Body of pancreas (tissue), 4 donors: ENCODE measurements at regions not wholly inside any gene's neighbourhood (a gene's known extent, or its start where the extent isn't known, plus 50 kb on each side); places are given as distances from the start of the nearest gene placed in this dataset.

Experiments used
- POLR2A ChIP-seq, 3 donors: fragments of 450-650 bp; IDR thresholded peaks; one replicate each; pipeline ENCODE4 v1.6.1; 2016; ENCODE audit warnings: antibody characterized with exemption in 3 of 3, mild to moderate bottlenecking in 2 of 3
- TF ChIP-seq, protein P1 (sequence below), 7 experiments: fragments of 450-650 bp in 4 of 7; fragments of 200-600 bp in 3 of 7; sonication (generic) in 3 of 7; IDR thresholded peaks; one replicate each; pipeline ENCODE4 v1.5.1; 2016 to 2019; ENCODE audit warnings: antibody characterized with exemption in 7 of 7

DNA sequence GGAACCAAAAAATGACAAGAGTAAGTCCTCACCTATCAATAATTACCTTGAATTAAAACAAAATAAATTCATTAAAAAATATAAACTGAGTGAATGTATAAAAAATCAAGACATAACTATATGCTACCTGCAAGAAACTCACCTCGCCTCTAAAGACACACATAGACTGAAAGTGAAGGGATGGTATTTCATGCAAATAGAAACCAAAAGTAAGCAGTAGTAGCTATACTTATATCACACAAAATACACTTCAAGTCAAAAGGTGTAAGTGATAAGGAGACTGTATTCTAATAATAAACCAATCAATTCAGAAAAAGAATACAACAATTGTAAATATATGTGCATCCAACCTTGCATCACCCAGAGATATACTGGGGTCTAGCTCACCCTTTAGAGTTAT, 332.6 kb downstream of the SH2D4B start:
- TF ChIP-seq POLR2A (IDR thresholded peaks at IDR 0.05): no peak
- TF ChIP-seq, protein P1, sequence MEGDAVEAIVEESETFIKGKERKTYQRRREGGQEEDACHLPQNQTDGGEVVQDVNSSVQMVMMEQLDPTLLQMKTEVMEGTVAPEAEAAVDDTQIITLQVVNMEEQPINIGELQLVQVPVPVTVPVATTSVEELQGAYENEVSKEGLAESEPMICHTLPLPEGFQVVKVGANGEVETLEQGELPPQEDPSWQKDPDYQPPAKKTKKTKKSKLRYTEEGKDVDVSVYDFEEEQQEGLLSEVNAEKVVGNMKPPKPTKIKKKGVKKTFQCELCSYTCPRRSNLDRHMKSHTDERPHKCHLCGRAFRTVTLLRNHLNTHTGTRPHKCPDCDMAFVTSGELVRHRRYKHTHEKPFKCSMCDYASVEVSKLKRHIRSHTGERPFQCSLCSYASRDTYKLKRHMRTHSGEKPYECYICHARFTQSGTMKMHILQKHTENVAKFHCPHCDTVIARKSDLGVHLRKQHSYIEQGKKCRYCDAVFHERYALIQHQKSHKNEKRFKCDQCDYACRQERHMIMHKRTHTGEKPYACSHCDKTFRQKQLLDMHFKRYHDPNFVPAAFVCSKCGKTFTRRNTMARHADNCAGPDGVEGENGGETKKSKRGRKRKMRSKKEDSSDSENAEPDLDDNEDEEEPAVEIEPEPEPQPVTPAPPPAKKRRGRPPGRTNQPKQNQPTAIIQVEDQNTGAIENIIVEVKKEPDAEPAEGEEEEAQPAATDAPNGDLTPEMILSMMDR (IDR thresholded peaks at IDR 0.05): no peak
